NB4 (cell line): ENCODE measurements at regions not wholly inside any gene's neighbourhood (a gene's known extent, or its start where the extent isn't known, plus 50 kb on each side); places are given as distances from the start of the nearest gene placed in this dataset.
A peak's percentile ranks its signal among the peaks of the same experiment; 100 is the strongest.

Source experiments
- DNase-seq: peaks from one replicate; pipeline ENCODE4 v3.0.0; 2010; ENCODE audit warnings: low read depth
- H3K4me3 ChIP-seq: one replicate; pipeline ENCODE4 v1.5.1; 2011; ENCODE audit warnings: mild to moderate bottlenecking, low read depth, low read length, moderate library complexity
- CTCF ChIP-seq: IDR thresholded peaks from one replicate; pipeline ENCODE4 v1.5.1; 2012; ENCODE audit warnings: low read depth, low read length
- MYC ChIP-seq: IDR thresholded peaks from 2 replicates; pipeline ENCODE4 v1.6.1; 2011; ENCODE audit warnings: low read depth, low read length
- POLR2A ChIP-seq: IDR thresholded peaks from 2 replicates; pipeline ENCODE4 v1.6.1; 2011; ENCODE audit warnings: mild to moderate bottlenecking; ENCODE audit not compliant: insufficient read length; ENCODE audit errors: extremely low read depth
- TF ChIP-seq, protein P1 (sequence below): IDR thresholded peaks from 2 replicates; pipeline ENCODE4 v1.6.1; 2011; ENCODE audit warnings: low read depth, low read length

- TF ChIP-seq CTCF (no peak), MYC (no peak), POLR2A (no peak)
- TF ChIP-seq, protein P1, sequence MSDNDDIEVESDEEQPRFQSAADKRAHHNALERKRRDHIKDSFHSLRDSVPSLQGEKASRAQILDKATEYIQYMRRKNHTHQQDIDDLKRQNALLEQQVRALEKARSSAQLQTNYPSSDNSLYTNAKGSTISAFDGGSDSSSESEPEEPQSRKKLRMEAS, result no peak
- H3K4me3 ChIP-seq, result no peak overlapping the region
- no peak for DNase-seq
Observed at GRCh38 chr7:24476227-24476626, 97.0 kb upstream of the PALS2 start.

- TF ChIP-seq CTCF (no peak), MYC (no peak), POLR2A (no peak)
- TF ChIP-seq, protein P1, result no peak
- DNase-seq, result peak; percentile 32
- no peak overlapping the region for H3K4me3 ChIP-seq
Observed at GRCh38 chr7:24477398-24478136, 95.7 kb upstream of the PALS2 start.

DNA sequence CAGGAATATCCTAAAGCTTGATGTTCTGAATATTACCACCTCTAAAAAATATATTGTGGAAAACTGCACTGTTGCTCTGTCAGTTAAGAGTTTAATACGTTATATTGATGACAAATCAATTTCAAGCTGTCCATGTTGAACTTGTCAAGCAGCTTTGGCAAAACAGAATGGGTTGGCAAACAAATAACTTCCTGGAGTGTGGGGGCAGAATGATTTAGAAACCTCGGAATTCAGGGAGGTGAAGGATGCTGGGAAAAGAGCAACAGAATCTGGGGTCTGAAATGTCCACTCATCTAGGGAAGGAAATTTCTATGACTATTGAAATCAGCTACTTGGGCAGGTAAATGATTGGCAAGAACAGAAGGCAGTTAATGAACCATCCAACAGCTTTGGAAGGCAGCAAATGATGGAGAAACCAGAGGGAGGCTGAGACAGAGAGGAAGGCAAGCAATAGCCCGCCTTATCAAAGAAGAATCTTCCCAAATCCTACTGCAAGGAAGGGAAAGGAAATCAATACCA lies 95.1 kb upstream of the PALS2 start:
- DNase-seq, result no peak
- TF ChIP-seq, protein P1, result no peak
- TF ChIP-seq MYC (no peak), POLR2A (no peak), CTCF (no peak)
- H3K4me3 ChIP-seq, result no peak overlapping the region

DNA sequence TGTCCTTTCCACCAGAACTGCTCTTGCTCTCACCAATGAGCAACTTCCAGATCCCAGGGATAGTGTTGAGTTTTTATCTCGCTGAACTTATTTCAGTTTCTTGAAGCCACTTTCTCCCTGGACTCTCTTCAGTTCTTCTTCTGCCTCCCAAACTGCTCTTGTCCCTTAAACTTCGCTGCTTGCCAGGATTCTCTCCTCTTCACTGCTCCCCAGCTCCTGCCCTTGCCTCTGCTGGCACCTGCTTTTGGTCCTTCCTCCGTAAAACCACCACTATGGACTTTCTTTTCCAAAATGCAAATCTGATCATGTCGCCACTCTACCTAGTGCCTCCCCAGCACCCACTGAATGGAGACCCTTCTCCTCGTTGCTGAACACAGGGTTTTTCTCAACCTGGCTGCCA lies 92.8 kb upstream of the PALS2 start:
- TF ChIP-seq POLR2A (no peak), MYC (no peak), CTCF (no peak)
- TF ChIP-seq, protein P1, result no peak
- no peak for DNase-seq
- H3K4me3 ChIP-seq, result no peak overlapping the region

GRCh38 chr7:24483804-24484203 lies 89.4 kb upstream of the PALS2 start:
- no peak overlapping the region for H3K4me3 ChIP-seq
- DNase-seq, result no peak
- no peak for TF ChIP-seq CTCF
- TF ChIP-seq, protein P1, result no peak
- TF ChIP-seq MYC, result no peak
- no peak for TF ChIP-seq POLR2A
